Middle frontal gyrus (tissue), 1 donor: ENCODE measurements at regions not wholly inside any gene's neighbourhood (a gene's known extent, or its start where the extent isn't known, plus 50 kb on each side); places are given as distances from the start of the nearest gene placed in this dataset.

Source experiments
- DNase-seq: peaks from one replicate; pipeline ENCODE4 v3.0.0-alpha.2; 2015; ENCODE audit warnings: low spot score; ENCODE audit errors: extremely low spot score

DNA sequence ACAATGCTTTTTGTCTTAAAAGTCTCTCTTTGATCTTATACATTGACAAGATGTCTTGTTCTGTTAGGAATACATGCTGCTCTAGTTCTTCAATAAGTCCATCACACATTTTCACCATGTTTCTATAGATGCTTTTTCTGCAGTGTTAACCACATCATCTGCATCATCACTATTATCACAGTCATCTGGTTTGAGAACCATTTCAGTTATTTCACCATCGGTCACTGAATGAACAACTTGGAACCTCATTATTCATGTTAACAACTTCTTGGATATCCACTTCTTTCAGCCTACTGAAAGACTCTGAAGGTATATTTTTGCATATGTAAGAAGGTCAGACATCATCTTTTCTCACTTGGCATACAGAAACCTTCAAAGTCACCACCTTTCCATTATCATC lies 975.2 kb downstream of the STIM2 start:
- DNase-seq, result no peak

DNA sequence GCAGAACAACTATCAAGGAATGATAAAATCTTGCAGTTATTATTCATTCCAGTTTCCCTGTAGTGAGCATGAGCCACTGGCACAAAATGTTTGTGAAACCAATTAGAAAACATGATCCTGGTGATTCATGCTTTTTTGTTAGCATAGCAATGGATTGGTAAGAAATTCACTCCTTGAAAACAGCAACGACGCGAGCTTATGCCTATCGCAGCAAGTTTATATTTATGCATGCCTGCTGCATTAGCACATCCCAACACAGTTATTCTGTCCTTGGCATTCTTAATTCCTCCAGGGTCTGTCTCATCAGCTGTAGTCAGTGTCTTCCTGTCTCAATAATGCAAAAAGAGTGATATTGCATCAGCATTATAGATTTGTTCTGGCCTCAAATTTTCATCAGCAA lies 975.9 kb downstream of the STIM2 start:
- no peak for DNase-seq

DNA sequence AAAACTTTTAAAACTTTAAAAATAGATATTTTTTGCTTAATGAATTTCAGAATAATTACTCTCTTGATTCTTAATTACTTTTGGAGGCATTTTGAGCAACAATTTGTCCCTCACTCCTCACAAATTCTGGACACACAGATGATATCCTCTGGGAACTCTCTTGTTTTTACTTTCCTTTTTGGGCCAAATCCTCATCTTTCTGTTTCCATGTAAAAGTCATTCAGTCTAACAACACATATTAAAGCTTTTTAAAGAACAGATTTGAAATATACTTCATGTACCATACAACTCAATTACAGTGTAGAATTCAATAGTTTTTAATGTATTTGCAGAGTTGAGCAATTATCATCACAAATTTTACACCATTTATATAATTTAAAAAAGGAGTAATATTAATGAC lies 983.1 kb downstream of the STIM2 start:
- DNase-seq, result no peak

DNA sequence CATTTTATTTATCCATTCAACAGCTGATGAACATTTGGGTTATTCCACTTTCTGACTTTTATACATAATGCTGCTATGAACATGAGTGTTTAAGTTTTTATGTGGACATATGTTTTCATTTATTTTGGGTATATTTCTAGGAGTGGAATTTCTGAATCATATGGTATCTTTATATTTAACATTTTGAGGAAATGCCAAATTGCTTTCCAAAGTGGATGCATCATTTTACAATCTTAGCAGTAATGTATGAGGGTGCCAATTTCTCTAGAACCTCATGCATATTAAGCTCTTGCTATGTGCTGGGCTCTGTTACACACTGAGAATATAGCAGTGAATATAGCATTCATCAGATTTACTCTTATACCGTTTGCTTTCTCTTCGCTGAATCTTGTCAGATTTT lies 983.7 kb downstream of the STIM2 start:
- DNase-seq, result peak; percentile 46

DNA sequence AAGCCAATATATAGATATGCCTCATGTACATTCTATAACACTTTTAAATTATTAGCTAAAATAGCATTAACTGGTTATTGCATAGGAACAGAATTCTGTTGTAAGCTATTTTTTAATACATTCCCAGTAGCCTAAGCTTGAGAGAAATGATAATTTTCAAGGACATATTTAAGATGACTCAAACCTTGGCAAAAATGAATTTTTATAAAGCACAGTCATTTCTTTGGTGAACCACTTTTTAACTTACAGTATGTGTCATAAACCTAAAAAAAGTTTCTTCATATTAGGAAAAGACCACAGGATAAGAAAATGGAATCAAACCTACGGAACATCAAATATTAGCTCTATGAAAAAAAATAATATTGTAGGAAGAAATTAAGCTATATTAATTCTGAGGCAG lies 986.3 kb downstream of the STIM2 start:
- DNase-seq, result no peak

DNA sequence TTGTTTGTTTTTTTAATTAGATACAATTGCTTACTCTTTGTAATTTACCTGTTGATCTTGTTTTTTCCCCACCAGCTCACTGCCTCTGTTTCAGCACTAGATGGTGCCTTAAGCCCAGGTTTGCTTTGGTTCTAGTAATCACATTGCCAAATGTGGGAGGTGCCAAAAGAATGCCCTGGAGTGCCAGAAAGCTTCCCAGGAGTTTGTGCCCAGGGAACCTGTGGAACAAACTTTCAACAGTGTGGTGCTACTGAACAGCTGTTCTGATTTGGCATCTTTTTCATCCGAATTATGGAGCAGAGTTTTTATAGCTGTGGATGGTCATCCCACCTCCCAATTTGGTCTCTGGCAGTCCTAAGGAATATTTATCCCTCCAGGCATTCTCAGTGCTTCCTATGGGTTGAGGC lies 1000.7 kb downstream of the STIM2 start:
- DNase-seq, result no peak

DNA sequence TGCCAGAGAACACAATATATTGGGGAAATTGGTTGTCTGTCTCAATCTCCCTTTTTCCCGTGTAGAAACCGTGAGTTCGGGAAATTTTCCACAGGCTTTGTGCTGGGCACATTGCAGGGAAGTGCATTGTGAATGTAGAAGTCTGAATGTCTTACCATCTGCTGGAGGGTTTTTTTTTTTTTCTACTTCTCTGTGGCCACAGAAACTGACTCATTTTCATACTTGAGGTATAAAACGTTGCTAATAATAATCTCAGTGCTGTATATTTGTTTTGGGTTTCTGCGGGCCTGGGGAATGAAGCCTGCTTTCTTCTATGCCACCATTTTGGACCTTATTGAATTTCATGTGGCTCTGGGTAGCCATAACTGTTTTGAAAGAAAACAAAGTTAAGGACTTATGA lies 1001.2 kb downstream of the STIM2 start:
- DNase-seq, result no peak

DNA sequence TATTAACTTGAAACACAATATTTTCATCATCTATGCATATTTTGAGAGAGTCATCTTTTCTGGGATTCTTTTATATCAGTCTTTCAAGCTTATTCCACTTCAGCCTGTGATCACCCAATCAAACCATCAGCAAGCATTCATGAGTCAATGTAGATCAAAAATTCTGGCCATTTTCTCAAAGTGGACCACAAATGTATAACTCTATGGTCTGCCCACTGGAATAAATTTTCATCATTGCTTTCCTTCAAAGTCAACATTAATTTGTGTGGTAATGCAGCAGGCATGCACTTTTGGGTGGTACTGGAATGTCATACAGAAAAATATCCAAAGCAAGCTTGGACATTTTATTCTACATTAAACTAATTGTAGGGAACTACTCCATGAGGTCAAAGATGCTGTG lies 1013.0 kb downstream of the STIM2 start:
- DNase-seq, result no peak

DNA sequence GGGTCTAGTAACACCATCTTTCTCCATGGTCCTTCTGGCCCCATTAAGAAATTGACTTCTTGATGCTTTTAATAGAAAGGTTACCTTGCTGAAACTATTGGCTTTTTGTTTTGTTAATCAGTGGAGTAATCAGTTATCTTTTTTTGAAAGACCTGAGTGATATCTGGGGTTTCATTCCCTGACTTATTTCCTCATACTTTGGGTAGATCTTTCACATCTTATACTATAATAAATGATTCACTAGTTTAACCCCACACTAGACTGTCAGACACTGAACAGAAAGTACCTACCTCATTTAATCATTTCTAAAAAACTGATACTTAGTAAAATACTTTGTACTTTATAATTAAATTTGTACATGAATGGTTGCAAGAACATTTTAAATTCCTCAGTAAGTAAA lies 1021.1 kb downstream of the STIM2 start:
- no peak for DNase-seq

DNA sequence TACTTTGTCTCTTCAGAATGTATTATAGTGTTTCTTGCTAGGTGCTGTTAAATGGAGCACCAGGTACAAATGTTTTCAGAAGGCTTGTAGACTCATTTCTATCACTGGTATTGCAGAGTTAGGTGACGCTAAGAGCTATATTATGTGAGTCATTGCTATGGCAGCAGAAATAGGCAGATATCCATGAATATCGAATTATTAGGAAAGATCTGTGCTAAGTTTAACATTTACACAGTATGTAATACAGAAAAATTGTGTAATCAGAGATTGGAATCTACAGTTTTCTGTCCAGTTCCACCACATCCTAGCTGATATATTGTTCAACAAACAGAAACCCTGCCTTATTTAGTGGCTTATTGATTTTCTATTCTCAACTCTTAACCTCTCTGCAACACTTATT lies 1025.5 kb downstream of the STIM2 start:
- DNase-seq, result no peak

DNA sequence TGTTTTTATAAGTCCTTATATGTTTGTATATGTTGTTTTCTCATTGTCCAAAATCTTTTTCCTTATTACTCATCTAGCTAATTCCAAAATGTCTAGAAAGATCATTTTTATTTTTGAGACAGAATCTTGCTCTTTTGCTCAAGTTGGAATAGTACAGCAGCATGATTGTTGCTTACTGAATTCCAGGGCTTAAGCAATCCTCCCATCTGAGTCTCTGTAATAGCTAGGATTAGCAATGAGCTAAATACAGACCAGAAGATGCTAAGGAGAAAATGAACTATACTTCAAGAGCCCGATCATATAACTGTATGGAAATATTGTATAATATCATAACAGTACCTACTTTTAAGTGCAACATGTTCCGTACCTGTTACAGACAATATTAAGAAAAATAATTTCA lies 1027.0 kb downstream of the STIM2 start:
- no peak for DNase-seq

DNA sequence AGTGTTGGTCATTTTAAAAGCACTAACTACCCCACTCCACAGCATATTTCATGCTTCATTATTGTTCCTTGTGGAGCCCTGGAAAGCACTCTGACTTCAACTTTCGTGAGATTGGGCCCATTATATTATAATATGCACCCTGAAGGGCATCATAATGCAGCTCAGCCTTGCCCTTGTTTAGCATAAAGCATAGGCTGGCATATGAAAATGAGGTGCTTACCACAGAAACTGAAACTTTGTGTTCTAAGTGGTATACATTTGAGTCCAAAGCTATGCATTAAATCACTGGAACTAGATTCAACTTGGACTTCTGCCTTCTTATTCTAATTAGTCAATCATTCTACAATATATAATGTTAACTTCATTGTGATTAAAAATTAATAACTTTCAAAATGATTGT lies 1027.9 kb downstream of the STIM2 start:
- no peak for DNase-seq

DNA sequence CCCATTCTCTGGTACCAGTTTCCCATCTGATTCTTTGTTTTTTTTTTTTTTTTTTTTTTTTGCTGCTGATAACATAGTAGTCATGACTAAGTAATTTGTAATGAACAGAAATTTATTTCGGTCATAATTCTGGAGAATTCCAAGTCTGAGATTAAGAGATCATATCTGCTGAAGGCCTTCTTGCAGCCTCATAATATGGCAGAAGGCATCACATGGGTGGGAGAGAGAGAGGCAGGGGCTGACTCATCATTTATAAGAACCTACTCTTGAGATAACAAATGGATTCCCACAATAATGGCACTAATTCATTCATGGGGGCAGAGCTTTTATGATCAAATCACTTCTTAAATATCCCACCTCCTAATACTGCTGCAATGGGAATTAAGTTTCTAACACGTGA lies 1034.3 kb downstream of the STIM2 start:
- no peak for DNase-seq

DNA sequence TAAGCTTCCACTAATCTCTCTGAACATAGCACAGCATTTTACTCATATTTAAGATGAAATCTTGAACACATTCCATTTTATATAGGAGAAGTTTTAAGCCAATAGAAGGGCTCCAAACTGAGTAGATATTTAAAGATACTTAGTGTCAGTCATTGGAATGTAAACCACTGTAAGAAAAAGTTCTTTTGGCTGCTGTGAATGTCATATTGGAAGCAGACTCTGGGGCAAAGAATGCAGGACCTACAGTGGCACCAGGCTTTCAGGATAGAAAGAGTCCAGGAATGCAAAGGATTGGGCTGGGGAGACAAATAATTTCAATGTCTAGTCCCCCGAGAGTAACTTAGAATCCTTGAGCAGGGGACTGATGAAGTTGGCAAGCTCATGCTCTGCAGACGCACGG lies 1047.7 kb downstream of the STIM2 start:
- DNase-seq, result no peak

DNA sequence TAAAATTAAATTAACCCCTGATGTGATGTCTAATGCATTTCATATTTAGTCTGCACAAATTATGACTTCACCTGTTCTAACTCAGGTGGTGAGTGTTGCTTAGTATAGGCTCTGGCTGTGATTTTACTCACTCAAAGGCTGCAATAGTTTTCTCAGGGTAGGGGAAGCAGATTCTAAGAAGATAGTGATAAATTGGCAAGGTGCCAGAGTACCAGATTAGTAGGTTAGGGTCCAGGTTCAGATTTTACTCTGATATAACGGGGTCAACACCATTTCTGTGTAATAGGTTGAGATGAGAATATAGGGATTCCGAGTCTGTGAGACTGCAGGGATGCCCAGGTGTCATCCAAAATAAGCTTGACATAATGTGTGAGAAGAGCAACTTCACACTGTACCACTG lies 1049.6 kb downstream of the STIM2 start:
- DNase-seq, result no peak

DNA sequence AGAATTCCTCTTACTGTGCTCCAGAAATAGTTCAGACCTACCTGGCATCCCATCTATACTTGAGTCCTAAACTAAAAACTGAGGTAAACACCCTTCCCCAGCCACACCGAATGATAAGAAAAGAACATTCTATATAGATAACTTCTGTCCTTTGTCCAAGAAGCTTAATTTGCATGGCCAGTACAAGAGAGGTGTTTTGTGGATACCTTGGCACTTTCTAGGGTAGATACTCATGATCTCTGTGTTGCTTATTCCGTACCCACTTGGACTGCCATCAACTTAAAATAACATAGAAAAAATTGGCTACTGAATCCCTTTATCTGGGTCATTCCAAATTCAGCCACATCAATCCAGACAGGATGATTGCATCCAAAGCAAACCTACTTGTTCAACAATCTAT lies 1050.4 kb downstream of the STIM2 start:
- DNase-seq, result no peak

DNA sequence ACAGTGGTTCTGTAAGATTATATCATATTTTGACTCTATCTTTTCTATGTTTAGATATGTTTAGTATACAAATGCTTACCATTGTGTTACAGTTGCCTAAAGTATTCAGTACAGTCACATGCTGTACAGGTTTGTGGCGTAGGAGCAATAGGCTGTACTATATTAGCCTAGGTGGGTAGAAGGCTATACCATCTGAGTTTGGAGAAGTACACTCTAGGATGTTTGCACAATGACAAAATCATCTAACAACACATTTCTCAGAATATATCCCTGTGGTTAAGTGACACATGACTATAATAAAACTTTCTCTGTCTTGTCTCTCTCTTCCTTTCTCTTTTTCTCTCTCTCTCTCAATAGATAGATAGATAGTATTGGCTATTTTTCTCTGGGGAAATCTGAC lies 1053.1 kb downstream of the STIM2 start:
- no peak for DNase-seq

DNA sequence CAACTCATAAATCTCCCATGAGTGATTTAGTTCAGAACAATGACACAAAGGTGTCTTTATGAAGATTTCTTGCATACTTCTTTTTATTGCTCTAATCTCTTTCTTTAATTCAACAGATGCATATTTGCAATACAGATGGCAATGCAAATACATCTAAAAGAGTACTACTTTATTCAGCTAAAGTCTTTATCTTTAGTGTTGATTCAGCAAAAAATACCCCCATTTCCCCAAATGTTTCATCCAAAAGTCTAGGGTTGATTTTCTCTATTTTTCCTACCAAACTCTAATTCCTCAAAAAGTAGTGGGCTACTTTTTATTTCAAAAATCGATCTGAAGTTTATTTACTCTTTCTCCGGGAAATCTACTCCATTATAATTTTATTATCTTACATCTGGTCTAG lies 1055.2 kb downstream of the STIM2 start:
- DNase-seq, result no peak

DNA sequence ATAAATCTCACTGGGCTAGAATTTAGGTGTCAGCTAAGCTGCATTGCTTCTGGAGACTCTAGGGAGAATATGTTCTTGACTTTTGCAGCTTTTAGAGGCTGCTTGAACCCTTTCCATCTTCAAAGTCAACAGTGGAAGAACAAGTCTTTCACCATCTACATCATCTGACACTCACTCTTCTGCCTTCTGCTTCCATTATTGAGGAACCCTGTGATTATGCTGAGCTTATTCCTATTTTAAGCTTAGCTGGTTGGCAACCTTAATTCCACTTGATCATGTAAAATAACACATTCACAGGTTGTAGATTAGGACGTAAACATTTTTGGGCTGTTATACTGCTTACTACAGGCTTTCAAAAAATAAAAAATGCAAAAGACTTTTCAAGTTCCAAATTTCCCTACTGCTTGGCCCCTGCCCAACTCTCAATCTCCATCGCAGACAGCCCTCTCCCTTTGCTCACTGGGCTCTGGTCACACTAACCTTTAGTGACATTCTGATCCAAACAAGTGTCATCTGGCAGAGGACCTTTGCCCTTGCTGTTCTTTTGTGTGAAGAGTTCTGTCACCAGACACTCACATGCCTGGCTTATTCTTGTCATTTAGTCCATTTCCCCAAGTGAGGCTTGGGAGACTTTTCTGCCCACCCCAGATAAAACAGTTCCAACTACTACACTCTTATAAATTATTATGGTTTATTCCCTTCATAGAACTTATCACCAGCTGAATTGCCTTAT lies 1056.0 kb downstream of the STIM2 start:
- no peak for DNase-seq

DNA sequence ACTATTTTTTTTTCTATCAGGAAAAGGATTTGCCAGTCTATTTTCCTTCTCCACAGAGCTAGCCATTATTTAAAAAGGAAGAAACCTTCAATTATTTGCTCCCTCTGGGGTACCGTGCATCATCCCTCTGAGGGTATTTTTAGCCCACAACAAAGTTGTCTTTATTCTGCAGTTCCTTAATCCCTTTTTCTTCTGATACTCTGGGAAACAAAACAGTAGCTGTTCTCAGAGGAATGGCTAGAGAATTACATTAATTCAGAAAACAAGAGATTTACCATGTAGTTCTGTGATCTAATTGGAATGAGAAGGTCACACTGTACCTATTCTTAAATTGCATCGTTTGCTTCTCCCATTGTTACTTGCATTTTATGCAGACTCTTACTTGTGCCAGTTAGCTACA lies 1056.7 kb downstream of the STIM2 start:
- no peak for DNase-seq

DNA sequence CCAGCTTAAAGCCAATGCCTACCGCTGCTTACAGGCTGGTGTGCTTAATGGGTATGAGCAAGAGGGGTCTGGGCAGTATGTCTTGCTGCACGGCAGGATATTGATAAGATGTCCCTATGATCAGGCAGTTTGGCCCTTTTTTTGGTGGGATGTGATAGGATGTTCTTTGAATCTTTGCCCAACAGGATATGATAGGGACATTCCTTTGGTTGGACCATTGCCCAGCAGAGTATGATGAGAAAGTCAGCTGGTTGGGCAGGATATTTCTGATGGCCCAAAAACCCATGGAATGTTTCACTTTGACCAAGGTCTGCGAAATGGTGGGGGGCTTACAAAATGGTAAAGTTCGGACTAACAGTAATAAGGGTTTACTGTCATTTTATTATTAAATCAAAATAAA lies 1060.6 kb downstream of the STIM2 start:
- DNase-seq, result no peak

DNA sequence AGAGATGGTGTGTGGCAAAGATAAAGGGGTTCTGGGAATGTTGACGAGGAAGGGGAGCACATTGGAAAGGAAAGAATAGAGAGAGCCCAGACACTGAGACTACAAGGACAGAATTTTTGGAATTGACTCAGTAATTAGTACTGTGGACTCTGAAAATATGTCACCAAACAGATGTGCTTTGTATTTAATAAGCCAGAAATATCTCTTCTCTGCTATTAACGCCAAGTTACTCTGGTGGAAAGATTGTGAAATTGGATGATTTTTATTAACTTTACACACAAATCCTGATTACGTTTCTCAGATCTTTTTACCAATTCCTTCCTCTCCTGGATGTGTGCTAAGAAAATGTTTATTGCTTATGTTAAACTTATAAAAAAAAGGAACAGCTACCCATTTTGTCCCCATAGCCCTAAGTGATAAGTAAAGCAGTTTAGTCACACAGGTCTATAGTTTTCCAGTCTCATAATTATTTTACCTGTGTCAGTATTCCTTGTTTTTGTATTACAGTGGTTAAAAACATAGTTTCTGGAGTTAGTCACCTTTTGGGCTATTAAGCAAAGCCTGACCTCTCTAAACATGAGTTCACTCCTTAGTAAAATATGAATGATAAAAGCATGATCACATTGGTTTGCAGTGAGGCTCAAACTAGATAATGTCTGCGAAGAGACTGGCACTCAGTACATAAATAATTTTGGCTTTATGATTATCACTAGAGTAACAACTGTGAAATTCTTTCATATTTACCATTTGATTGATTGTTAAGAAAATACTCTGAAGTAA lies 1068.3 kb downstream of the STIM2 start:
- no peak for DNase-seq

DNA sequence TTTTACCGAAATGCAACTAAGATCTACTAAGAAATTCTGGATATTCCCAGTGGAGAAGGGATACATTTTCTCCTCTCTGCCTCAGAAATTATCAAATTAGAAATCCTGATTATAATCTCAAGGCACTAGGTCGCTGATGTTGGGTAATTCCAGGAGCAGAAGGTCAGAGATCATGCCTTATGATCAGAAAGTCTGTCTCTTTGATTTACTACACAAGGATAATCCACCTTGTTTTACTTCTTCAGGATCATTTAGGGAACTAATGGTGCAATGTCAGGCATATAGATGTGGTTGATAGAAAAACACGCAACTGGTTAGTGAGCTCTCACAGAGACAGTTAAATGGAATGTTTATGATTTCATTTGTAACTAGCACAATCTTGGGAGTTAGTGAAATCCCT lies 1069.7 kb downstream of the STIM2 start:
- no peak for DNase-seq
